Stimulated activated effector memory CD8-positive, alpha-beta T cell treated with anti-CD3 and anti-CD28 coated beads, Interleukin-12 subunit alpha, Interleukin-12 subunit beta, amount 100 ng/mL, for 72 hours (primary cell): ENCODE measurements at regions not wholly inside any gene's neighbourhood (a gene's known extent, or its start where the extent isn't known, plus 50 kb on each side); places are given as distances from the start of the nearest gene placed in this dataset.
"Not testable (repeated sequence)": the region's sequence is repeated elsewhere in the genome, so short reads cannot be mapped to it uniquely, and the experiment has no call there.

Experiments
- ATAC-seq: fragments of 150-1000 bp; cut with Tn5 transposase; 2 replicates; pipeline ENCODE4 v1.10.0; 2021
- DNase-seq, 2 donors: peaks; one replicate each; pipeline ENCODE4 v3.0.0; 2021 to 2022; ENCODE audit warnings: low spot score in 2 of 2
- H3K27ac Mint-ChIP-seq: one replicate; pipeline ENCODE4 v1.8.0; 2022; ENCODE audit warnings: mild to moderate bottlenecking, mixed read lengths
- H3K36me3 Mint-ChIP-seq: one replicate; pipeline ENCODE4 v1.8.0; 2022; ENCODE audit warnings: mild to moderate bottlenecking, mixed read lengths
- H3K4me1 Mint-ChIP-seq: one replicate; pipeline ENCODE4 v1.8.0; 2022; ENCODE audit warnings: mixed read lengths
- H3K4me3 Mint-ChIP-seq: one replicate; pipeline ENCODE4 v1.8.0; 2022; ENCODE audit warnings: mild to moderate bottlenecking, mixed read lengths
- H3K9me3 Mint-ChIP-seq: one replicate; pipeline ENCODE4 v1.8.0; 2022; ENCODE audit warnings: mixed read lengths

DNA sequence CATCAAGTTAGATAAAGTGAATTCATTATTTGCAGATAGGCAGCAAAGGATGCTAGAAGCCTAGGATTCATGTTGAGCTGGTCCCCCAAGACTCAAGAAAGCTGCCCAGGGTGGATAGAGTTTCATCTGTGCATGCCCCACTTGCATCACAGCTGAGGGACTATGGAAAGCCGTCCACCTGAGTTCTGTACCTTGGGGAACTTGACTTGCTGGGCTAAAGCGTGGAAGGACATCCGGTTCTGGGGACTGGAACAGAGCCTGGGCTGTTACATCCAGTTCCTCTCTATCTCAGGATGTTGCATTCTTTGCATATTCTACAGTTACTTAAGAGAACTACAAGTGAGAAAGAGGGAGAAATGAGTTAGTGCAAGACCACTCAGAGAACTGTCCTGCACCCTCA lies 458.4 kb downstream of the SHISA9 start:
- H3K36me3 Mint-ChIP-seq = no peaks in the 10 kb centered on the region
- DNase-seq = no peak
- H3K4me1 Mint-ChIP-seq = no peaks in the 10 kb centered on the region
- peaks cover 20% of the 10 kb centered on the region for H3K9me3 Mint-ChIP-seq
- H3K27ac Mint-ChIP-seq = no peak overlapping the region
- H3K4me3 Mint-ChIP-seq = no peak overlapping the region
- no peak for ATAC-seq

DNA sequence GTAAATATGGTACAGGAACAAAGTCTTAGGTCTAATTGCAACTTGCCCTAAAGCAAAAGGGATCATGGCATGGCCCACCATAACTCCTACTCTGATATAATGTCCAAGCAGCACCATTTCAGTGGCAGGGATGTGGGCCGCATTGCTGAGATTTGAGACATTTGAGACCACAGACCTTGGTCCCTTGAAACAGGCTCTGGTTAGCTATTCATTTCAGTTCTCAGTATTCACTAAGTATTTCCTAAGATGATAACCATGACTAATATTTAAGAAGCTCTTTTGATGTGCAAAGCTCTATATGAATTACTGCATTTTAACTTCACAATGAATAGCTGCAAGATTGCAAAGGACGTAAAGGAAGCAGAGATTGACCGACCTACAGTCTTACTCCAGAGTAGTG lies 471.0 kb downstream of the SHISA9 start:
- Mint-ChIP-seq H3K27ac (no peak overlapping the region), H3K4me3 (no peak overlapping the region), H3K36me3 (no peaks in the 10 kb centered on the region), H3K9me3 (peaks cover 11% of the 10 kb centered on the region), H3K4me1 (no peaks in the 10 kb centered on the region)
- no peak for DNase-seq
- no peak for ATAC-seq

DNA sequence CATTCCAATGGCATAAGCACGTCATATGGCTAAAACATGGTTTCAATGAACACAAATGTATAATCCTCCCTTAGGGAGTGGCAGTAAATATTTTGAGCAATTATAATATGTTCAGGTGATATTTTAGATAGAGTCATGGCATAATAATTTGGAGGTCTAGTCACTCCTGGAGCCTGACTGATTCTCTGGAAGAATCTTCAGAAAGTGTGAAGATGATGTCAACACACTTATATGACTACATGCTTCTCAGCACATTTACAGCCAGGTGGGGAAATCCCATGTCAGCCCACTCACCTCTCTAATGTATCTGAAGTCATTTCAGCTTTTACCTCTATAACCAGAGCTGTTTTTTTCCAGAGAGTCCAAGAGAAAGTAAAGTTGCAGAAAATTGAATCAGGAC lies 474.8 kb downstream of the SHISA9 start:
- no peak overlapping the region for H3K27ac Mint-ChIP-seq
- H3K9me3 Mint-ChIP-seq = peaks cover 15% of the 10 kb centered on the region
- DNase-seq (no peak), ATAC-seq (peak; percentile 68)
- H3K4me3 Mint-ChIP-seq = no peak overlapping the region
- H3K36me3 Mint-ChIP-seq = no peaks in the 10 kb centered on the region
- no peaks in the 10 kb centered on the region for H3K4me1 Mint-ChIP-seq

DNA sequence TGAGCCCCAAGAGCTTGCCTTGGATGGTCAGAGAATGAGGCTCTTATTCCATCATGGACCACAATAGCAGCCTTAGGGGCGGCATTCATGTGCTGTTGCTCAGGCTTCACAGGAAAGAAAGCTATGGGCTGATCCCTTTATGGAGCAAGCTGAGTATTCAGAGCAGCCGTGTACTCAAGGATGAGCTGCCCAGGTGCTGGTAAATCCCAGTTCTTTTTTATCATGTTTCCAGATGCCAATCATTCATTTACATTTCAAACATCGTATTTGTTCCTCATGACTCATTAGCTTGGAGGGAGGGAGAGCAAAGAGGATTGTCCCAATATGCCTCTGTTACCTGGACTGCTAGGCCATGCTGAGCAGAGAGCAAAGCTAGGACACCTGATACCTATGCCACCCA lies 475.7 kb downstream of the SHISA9 start:
- Mint-ChIP-seq H3K36me3 (no peaks in the 10 kb centered on the region), H3K4me1 (no peaks in the 10 kb centered on the region), H3K9me3 (peaks cover 14% of the 10 kb centered on the region), H3K4me3 (no peak overlapping the region), H3K27ac (no peak overlapping the region)
- DNase-seq (no peak), ATAC-seq (no peak)

DNA sequence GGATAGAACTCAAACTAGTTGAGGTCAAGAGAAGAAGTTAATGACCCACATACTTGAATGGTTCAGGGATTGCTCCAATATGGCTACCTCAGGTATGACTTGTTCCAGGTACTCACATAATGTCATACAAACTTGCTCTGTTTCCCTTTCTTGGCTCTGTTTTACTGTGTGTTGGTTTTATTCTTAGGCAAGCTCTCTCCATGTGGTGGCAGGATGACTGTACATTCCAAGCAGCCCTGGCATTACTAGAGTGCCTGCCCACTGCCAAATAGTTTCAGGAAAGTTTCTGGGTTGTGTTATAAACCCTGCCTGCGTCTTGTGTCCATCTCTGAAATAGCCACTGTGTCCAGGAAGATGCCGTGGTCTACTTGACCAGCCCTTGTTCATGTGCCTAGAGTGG lies 476.8 kb downstream of the SHISA9 start:
- H3K9me3 Mint-ChIP-seq = peaks cover 18% of the 10 kb centered on the region
- no peaks in the 10 kb centered on the region for H3K36me3 Mint-ChIP-seq
- ATAC-seq (peak; percentile 24), DNase-seq (no peak)
- H3K4me1 Mint-ChIP-seq = no peaks in the 10 kb centered on the region
- H3K27ac Mint-ChIP-seq = no peak overlapping the region
- no peak overlapping the region for H3K4me3 Mint-ChIP-seq

DNA sequence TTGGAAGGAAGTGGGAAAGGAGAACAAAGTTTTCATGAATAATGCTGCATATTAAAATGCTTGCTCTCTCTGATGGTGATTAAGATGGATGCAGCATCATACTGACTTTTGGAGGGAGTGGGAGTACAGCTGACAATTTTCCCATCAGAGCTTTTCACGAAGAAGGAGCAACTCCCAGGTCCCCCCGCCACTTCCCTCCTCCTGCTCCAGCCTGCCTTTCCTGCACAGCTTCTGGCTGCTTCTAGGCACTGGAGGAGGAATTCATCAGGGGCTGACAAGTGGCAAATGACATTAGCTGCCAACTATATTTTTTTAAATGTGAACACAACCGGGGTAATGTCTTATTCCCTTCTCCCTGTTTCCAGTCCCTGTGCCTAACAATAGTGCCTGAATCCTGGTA lies 477.9 kb downstream of the SHISA9 start:
- no peak overlapping the region for H3K4me3 Mint-ChIP-seq

DNA sequence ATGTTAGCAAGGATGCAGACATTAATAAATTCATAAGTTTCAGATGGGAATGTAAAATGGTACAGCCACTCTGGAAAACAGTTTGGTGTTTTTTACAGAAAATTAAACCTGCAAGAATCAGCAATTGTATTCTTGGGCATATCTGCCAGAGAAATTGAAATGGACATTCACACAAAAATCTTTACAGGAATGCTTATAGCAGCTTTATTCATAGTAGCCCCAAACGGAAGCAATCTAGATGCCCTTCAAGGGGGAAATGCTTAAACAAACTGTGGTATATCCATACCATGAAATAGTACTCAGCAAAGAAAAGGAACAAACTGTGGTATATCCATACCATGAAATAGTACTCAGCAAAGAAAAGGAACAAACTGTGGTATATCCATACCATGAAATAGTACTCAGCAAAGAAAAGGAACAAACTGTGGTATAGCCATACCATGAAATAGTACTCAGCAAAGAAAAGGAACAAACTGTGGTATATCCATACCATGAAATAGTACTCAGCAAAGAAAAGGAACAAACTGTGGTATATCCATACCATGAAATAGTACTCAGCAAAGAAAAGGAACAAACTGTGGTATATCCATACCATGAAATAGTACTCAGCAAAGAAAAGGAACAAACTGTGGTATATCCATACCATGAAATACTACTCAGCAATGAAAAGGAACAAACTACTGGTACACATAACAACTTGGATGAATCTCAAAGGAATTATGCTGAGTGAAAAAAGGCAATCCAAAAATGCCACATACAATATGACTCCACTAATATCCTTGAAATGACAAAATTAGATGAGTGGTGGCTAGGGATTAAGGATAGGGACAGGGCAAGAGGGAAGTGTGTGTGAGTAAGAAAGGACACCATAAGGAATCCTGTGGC lies 484.0 kb downstream of the SHISA9 start:
- H3K27ac Mint-ChIP-seq, DNase-seq, H3K36me3 Mint-ChIP-seq, H3K4me3 Mint-ChIP-seq, H3K4me1 Mint-ChIP-seq, ATAC-seq: not testable (repeated sequence)
- peaks cover 25% of the 10 kb centered on the region for H3K9me3 Mint-ChIP-seq

More for the DNA sequence above, 477.9 kb downstream of the SHISA9 start:
- Mint-ChIP-seq H3K27ac (no peak overlapping the region), H3K9me3 (peaks cover 20% of the 10 kb centered on the region), H3K4me1 (no peaks in the 10 kb centered on the region), H3K36me3 (no peaks in the 10 kb centered on the region)
- ATAC-seq (no peak), DNase-seq (no peak)

GRCh38 chr16:13390093-13390985 lies 488.9 kb downstream of the SHISA9 start:
- no peak for ATAC-seq

DNA sequence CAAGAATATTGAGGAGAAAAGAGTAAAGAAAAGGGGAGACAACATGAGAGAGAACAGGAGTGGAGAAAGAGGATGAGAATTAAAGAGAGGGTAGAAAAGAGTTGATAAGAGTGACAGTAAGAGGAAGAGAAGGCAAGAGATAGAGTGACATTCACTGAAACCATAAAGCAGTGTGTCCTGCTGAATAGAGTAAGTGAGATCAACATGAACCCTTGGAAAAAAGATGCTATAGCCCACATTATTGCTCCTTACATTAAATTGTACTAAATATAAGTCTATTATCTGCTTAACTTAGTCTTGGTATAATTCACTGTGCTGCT lies 489.5 kb downstream of the SHISA9 start:
- H3K27ac Mint-ChIP-seq = no peak overlapping the region
- no peak for ATAC-seq
- H3K9me3 Mint-ChIP-seq = peaks cover 16% of the 10 kb centered on the region
- no peak overlapping the region for H3K4me3 Mint-ChIP-seq
- H3K4me1 Mint-ChIP-seq = no peaks in the 10 kb centered on the region
- no peak for DNase-seq
- no peaks in the 10 kb centered on the region for H3K36me3 Mint-ChIP-seq

More at GRCh38 chr16:13390093-13390985, 488.9 kb downstream of the SHISA9 start:
- Mint-ChIP-seq H3K9me3 (peaks cover 19% of the 10 kb centered on the region), H3K4me3 (no peak overlapping the region), H3K4me1 (no peaks in the 10 kb centered on the region), H3K36me3 (no peaks in the 10 kb centered on the region), H3K27ac (no peak overlapping the region)
- DNase-seq = no peak

- no peak overlapping the region for H3K27ac Mint-ChIP-seq
- H3K4me1 Mint-ChIP-seq = no peaks in the 10 kb centered on the region
- no peaks in the 10 kb centered on the region for H3K36me3 Mint-ChIP-seq
- peaks cover 14% of the 10 kb centered on the region for H3K9me3 Mint-ChIP-seq
- DNase-seq (no peak), ATAC-seq (no peak)
- H3K4me3 Mint-ChIP-seq = no peak overlapping the region
Measured at GRCh38 chr16:13391337-13391736, 489.9 kb downstream of the SHISA9 start.

DNA sequence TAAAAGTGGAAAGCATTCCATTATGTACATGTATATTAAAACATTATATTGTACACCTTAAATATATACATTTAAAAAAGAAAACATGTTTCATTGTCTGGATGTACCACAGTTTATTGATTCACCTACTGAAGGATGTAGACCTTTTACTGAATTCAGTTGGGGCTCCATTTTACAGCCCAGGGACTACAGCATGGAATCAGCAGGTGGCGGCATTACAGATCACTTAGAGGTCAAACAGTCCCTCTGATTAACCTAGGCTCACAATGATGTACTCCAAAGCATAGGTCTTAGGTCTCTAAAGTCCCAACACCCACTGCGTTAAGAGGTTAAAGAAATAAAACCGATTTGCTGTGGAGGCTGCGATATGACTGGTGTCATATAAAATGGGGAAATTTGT lies 490.9 kb downstream of the SHISA9 start:
- Mint-ChIP-seq H3K4me1 (no peaks in the 10 kb centered on the region), H3K27ac (no peak overlapping the region), H3K36me3 (no peaks in the 10 kb centered on the region), H3K9me3 (peaks cover 17% of the 10 kb centered on the region), H3K4me3 (no peak overlapping the region)
- ATAC-seq (no peak), DNase-seq (no peak)

DNA sequence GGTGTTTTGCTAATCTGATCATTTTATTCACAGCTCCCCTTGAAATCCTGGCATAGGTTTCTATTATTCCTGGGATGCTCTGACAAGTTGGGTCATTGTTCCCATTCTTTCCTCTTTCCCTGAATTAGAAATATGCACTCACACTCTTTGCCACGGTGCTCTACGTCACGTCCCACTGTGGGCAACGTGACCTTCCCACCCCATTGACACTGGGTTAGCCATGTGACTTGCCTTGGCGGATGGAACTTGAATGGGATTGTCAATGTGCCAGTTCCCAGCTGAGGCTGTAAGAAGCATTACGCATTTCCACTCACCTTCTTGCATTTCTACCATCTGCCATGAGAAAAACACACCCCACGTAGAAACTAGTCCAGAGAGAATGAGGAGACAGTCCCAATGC lies 492.4 kb downstream of the SHISA9 start:
- DNase-seq (no peak), ATAC-seq (no peak)
- no peaks in the 10 kb centered on the region for H3K4me1 Mint-ChIP-seq
- H3K4me3 Mint-ChIP-seq = no peak overlapping the region
- H3K9me3 Mint-ChIP-seq = peaks cover 20% of the 10 kb centered on the region
- H3K27ac Mint-ChIP-seq = no peak overlapping the region
- H3K36me3 Mint-ChIP-seq = no peaks in the 10 kb centered on the region

DNA sequence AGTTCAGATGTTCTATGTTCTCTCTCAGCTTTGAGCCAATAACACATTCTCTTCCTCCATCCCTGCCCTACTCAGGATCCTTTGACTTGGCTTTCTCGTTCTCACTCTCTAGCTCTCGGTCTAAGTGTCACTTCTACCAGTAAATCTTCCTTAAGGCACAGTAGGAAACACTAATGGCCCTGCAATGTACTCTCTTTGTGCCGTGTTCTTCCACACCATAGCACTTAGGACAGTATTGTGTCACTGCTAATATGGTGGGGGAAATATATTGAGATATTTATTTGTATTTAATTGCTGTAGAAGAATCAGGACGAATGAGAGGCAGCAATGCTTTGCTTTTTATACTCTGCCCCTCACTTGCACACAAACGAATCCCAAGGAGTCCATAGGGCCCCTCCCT lies 493.1 kb downstream of the SHISA9 start:
- Mint-ChIP-seq H3K4me1 (no peaks in the 10 kb centered on the region), H3K4me3 (no peak overlapping the region), H3K27ac (no peak overlapping the region), H3K36me3 (no peaks in the 10 kb centered on the region), H3K9me3 (peaks cover 20% of the 10 kb centered on the region)
- ATAC-seq (no peak), DNase-seq (no peak)

- no peaks in the 10 kb centered on the region for H3K4me1 Mint-ChIP-seq
- H3K36me3 Mint-ChIP-seq = no peaks in the 10 kb centered on the region
- DNase-seq (no peak), ATAC-seq (no peak)
- H3K4me3 Mint-ChIP-seq = no peak overlapping the region
- no peak overlapping the region for H3K27ac Mint-ChIP-seq
- peaks cover 18% of the 10 kb centered on the region for H3K9me3 Mint-ChIP-seq
Measured at GRCh38 chr16:13397126-13397525, 495.7 kb downstream of the SHISA9 start.

- H3K4me1 Mint-ChIP-seq = no peaks in the 10 kb centered on the region
- no peaks in the 10 kb centered on the region for H3K36me3 Mint-ChIP-seq
- H3K9me3 Mint-ChIP-seq = peaks cover 16% of the 10 kb centered on the region
- H3K4me3 Mint-ChIP-seq = no peak overlapping the region
- DNase-seq (no peak), ATAC-seq (no peak)
- H3K27ac Mint-ChIP-seq = no peak overlapping the region
Measured at GRCh38 chr16:13401641-13402040, 500.2 kb downstream of the SHISA9 start.

GRCh38 chr16:13402601-13403000 lies 501.2 kb downstream of the SHISA9 start:
- Mint-ChIP-seq H3K4me3 (no peak overlapping the region), H3K36me3 (no peaks in the 10 kb centered on the region), H3K9me3 (peaks cover 12% of the 10 kb centered on the region), H3K4me1 (no peaks in the 10 kb centered on the region), H3K27ac (no peak overlapping the region)
- DNase-seq (no peak), ATAC-seq (no peak)
